Neural cell (in vitro differentiated cells): ENCODE measurements at regions not wholly inside any gene's neighbourhood (a gene's known extent, or its start where the extent isn't known, plus 50 kb on each side); places are given as distances from the start of the nearest gene placed in this dataset.

Experiments used
- CTCF ChIP-seq: fragments of 450-650 bp; IDR thresholded peaks from 2 replicates; pipeline ENCODE4 v1.5.1; 2014; ENCODE audit warnings: antibody characterized with exemption, mild to moderate bottlenecking, moderate library complexity; ENCODE audit not compliant: poor library complexity, severe bottlenecking
- EP300 ChIP-seq: fragments of 450-650 bp; conservative IDR thresholded peaks from 2 replicates; pipeline ENCODE4 v1.6.1; 2014; ENCODE audit warnings: antibody characterized with exemption, mild to moderate bottlenecking, moderate library complexity; ENCODE audit not compliant: poor library complexity, severe bottlenecking
- POLR2AphosphoS5 ChIP-seq: IDR thresholded peaks from 2 replicates; pipeline ENCODE4 v1.6.1; 2012
- TAF1 ChIP-seq: IDR thresholded peaks from 2 replicates; pipeline ENCODE4 v1.6.1; 2012; ENCODE audit warnings: low read depth

- TF ChIP-seq POLR2AphosphoS5 (no peak), CTCF (no peak), EP300 (no peak), TAF1 (no peak)
These were observed 131.2 kb upstream of the CCN2 start for GRCh38 chr6:132082421-132082820.
